Immature natural killer cell (primary cell): ENCODE measurements at regions not wholly inside any gene's neighbourhood (a gene's known extent, or its start where the extent isn't known, plus 50 kb on each side); places are given as distances from the start of the nearest gene placed in this dataset.

Source experiments
- DNase-seq, 3 donors: peaks; one replicate each; pipeline ENCODE4 v3.0.0; 2022; ENCODE audit warnings: mixed read lengths in 1 of 3
- H3K27ac Mint-ChIP-seq, 6 donors: one replicate each; pipeline ENCODE4 v1.8.0; 2020; ENCODE audit warnings: mixed read lengths in 6 of 6, mild to moderate bottlenecking in 5 of 6, inconsistent platforms in 4 of 6, moderate library complexity in 3 of 6
- H3K27me3 Mint-ChIP-seq, 3 donors: one replicate each; pipeline ENCODE4 v1.8.0; 2020 to 2021; ENCODE audit warnings: low read depth in 3 of 3, mild to moderate bottlenecking in 3 of 3, mixed read lengths in 3 of 3, moderate library complexity in 3 of 3, inconsistent platforms in 1 of 3
- H3K36me3 Mint-ChIP-seq, 3 donors: one replicate each; pipeline ENCODE4 v1.8.0; 2020; ENCODE audit warnings: mixed read lengths in 3 of 3, inconsistent platforms in 2 of 3, mild to moderate bottlenecking in 2 of 3
- H3K4me1 Mint-ChIP-seq, 2 donors: one replicate each; pipeline ENCODE4 v1.8.0; 2020; ENCODE audit warnings: inconsistent platforms in 2 of 2, mild to moderate bottlenecking in 2 of 2, mixed read lengths in 2 of 2, moderate library complexity in 1 of 2
- H3K4me3 Mint-ChIP-seq, 5 donors: one replicate each; pipeline ENCODE4 v1.8.0; 2020; ENCODE audit warnings: mild to moderate bottlenecking in 5 of 5, mixed read lengths in 5 of 5, inconsistent platforms in 3 of 5, moderate library complexity in 3 of 5
- H3K9me3 Mint-ChIP-seq, 6 donors: one replicate each; pipeline ENCODE4 v1.8.0; 2020; ENCODE audit warnings: mild to moderate bottlenecking in 6 of 6, mixed read lengths in 6 of 6, inconsistent platforms in 4 of 6, moderate library complexity in 3 of 6

- no peak overlapping the region for H3K4me3 Mint-ChIP-seq
- no peaks in the 10 kb centered on the region for H3K36me3 Mint-ChIP-seq
- DNase-seq: no peak
- peaks cover 0 to 2% (median 0%) of the 10 kb centered on the region in 6 donors for H3K9me3 Mint-ChIP-seq
- H3K4me1 Mint-ChIP-seq: no peaks in the 10 kb centered on the region
- peaks cover 2 to 7% (median 3%) of the 10 kb centered on the region in 3 donors for H3K27me3 Mint-ChIP-seq
- no peak overlapping the region for H3K27ac Mint-ChIP-seq
Measured at GRCh38 chr15:93249623-93250022, 160.6 kb upstream of the RGMA start.

GRCh38 chr15:93247466-93248121 is 158.6 kb upstream of the RGMA start:
- DNase-seq: no peak
- peaks cover 2 to 7% (median 3%) of the 10 kb centered on the region in 3 donors for H3K27me3 Mint-ChIP-seq
- no peaks in the 10 kb centered on the region for H3K36me3 Mint-ChIP-seq
- no peaks in the 10 kb centered on the region for H3K4me1 Mint-ChIP-seq
- H3K27ac Mint-ChIP-seq: no peak overlapping the region
- H3K4me3 Mint-ChIP-seq: no peak overlapping the region
- peaks cover 0 to 2% (median 0%) of the 10 kb centered on the region in 6 donors for H3K9me3 Mint-ChIP-seq

GRCh38 chr15:93246266-93247242 is 157.5 kb upstream of the RGMA start:
- Mint-ChIP-seq H3K27ac (no peak overlapping the region), H3K9me3 (peaks cover 0 to 2% (median 0%) of the 10 kb centered on the region in 6 donors)

GRCh38 chr15:93245661-93246042 is 156.6 kb upstream of the RGMA start:
- DNase-seq: no peak
- Mint-ChIP-seq H3K4me1 (no peaks in the 10 kb centered on the region), H3K4me3 (no peak overlapping the region), H3K27me3 (peaks cover 0 to 4% (median 2%) of the 10 kb centered on the region in 3 donors), H3K36me3 (no peaks in the 10 kb centered on the region), H3K27ac (no peak overlapping the region), H3K9me3 (peaks cover 0 to 2% (median 0%) of the 10 kb centered on the region in 6 donors)

More at GRCh38 chr15:93246266-93247242, 157.5 kb upstream of the RGMA start:
- H3K27me3 Mint-ChIP-seq: peaks cover 2 to 7% (median 3%) of the 10 kb centered on the region in 3 donors
- H3K4me3 Mint-ChIP-seq: no peak overlapping the region
- H3K4me1 Mint-ChIP-seq: no peaks in the 10 kb centered on the region
- no peak for DNase-seq
- no peaks in the 10 kb centered on the region for H3K36me3 Mint-ChIP-seq

- no peaks in the 10 kb centered on the region for H3K4me1 Mint-ChIP-seq
- no peaks in the 10 kb centered on the region for H3K36me3 Mint-ChIP-seq
- H3K27ac Mint-ChIP-seq: no peak overlapping the region
- H3K9me3 Mint-ChIP-seq: peaks cover 0 to 2% (median 0%) of the 10 kb centered on the region in 6 donors
- H3K4me3 Mint-ChIP-seq: no peak overlapping the region
- H3K27me3 Mint-ChIP-seq: peaks cover 0 to 4% (median 2%) of the 10 kb centered on the region in 3 donors
- DNase-seq: no peak
Measured at GRCh38 chr15:93244696-93245660, 156.0 kb upstream of the RGMA start.

GRCh38 chr15:93243573-93243972 is 154.6 kb upstream of the RGMA start:
- no peak overlapping the region for H3K4me3 Mint-ChIP-seq
- H3K27me3 Mint-ChIP-seq: peaks cover 2 to 6% (median 4%) of the 10 kb centered on the region in 3 donors
- H3K36me3 Mint-ChIP-seq: no peaks in the 10 kb centered on the region

GRCh38 chr15:93241696-93242585 is 152.9 kb upstream of the RGMA start:
- Mint-ChIP-seq H3K4me3 (no peak overlapping the region), H3K27ac (no peak overlapping the region), H3K36me3 (no peaks in the 10 kb centered on the region), H3K4me1 (no peaks in the 10 kb centered on the region), H3K27me3 (peaks cover 2 to 8% (median 6%) of the 10 kb centered on the region in 3 donors), H3K9me3 (no peaks in the 10 kb centered on the region)
- DNase-seq: no peak

More at GRCh38 chr15:93243573-93243972, 154.6 kb upstream of the RGMA start:
- no peak for DNase-seq
- H3K27ac Mint-ChIP-seq: no peak overlapping the region
- no peaks in the 10 kb centered on the region for H3K9me3 Mint-ChIP-seq
- no peaks in the 10 kb centered on the region for H3K4me1 Mint-ChIP-seq

- no peak for DNase-seq
- Mint-ChIP-seq H3K4me3 (no peak overlapping the region), H3K9me3 (no peaks in the 10 kb centered on the region), H3K27me3 (peaks cover 0 to 15% (median 2%) of the 10 kb centered on the region in 3 donors), H3K4me1 (peaks cover 4 to 6% of the 10 kb centered on the region in 2 donors), H3K27ac (no peak overlapping the region), H3K36me3 (no peaks in the 10 kb centered on the region)
Measured at GRCh38 chr15:93239993-93240392, 151.0 kb upstream of the RGMA start.

- H3K27me3 Mint-ChIP-seq: peaks cover 0 to 15% (median 2%) of the 10 kb centered on the region in 3 donors
- H3K4me3 Mint-ChIP-seq: no peak overlapping the region
- peaks cover 4 to 6% of the 10 kb centered on the region in 2 donors for H3K4me1 Mint-ChIP-seq
- H3K27ac Mint-ChIP-seq: no peak overlapping the region
- DNase-seq: no peak
- no peaks in the 10 kb centered on the region for H3K36me3 Mint-ChIP-seq
- no peaks in the 10 kb centered on the region for H3K9me3 Mint-ChIP-seq
Measured at GRCh38 chr15:93239591-93239990, 150.6 kb upstream of the RGMA start.

GRCh38 chr15:93238641-93239040 is 149.6 kb upstream of the RGMA start:
- Mint-ChIP-seq H3K9me3 (no peaks in the 10 kb centered on the region), H3K27ac (no peak overlapping the region), H3K4me3 (no peak overlapping the region), H3K27me3 (peaks cover 0 to 15% (median 2%) of the 10 kb centered on the region in 3 donors), H3K4me1 (peaks cover 4 to 6% of the 10 kb centered on the region in 2 donors), H3K36me3 (no peaks in the 10 kb centered on the region)
- DNase-seq: no peak

GRCh38 chr15:93235926-93236780 is 147.1 kb upstream of the RGMA start:
- Mint-ChIP-seq H3K4me3 (peak overlapping the region in 2 of 5 donors; percentile 7 to 57), H3K27ac (peak overlapping the region in 1 of 6 donors; percentile 7), H3K36me3 (no peaks in the 10 kb centered on the region), H3K27me3 (peaks cover 2 to 17% (median 2%) of the 10 kb centered on the region in 3 donors), H3K4me1 (peaks cover 8 to 17% of the 10 kb centered on the region in 2 donors), H3K9me3 (no peaks in the 10 kb centered on the region)
- DNase-seq: no peak

GRCh38 chr15:93235269-93235668 is 146.3 kb upstream of the RGMA start:
- no peak overlapping the region for H3K27ac Mint-ChIP-seq
- no peak for DNase-seq
- H3K36me3 Mint-ChIP-seq: no peaks in the 10 kb centered on the region
- H3K9me3 Mint-ChIP-seq: no peaks in the 10 kb centered on the region
- H3K4me3 Mint-ChIP-seq: no peak overlapping the region
- H3K4me1 Mint-ChIP-seq: peaks cover 10 to 20% of the 10 kb centered on the region in 2 donors
- H3K27me3 Mint-ChIP-seq: peaks cover 3 to 23% (median 4%) of the 10 kb centered on the region in 3 donors
